Thyroid gland (tissue), 4 donors: ENCODE measurements at regions not wholly inside any gene's neighbourhood (a gene's known extent, or its start where the extent isn't known, plus 50 kb on each side); places are given as distances from the start of the nearest gene placed in this dataset.

ENCODE experiments used
- CTCF ChIP-seq, 6 experiments: fragments of 200-600 bp in 3 of 6; fragments of 450-650 bp in 3 of 6; sonication (generic) in 3 of 6; IDR thresholded peaks; one replicate each; pipeline ENCODE4 v1.5.1; 2016 to 2019; ENCODE audit warnings: antibody characterized with exemption in 6 of 6, mild to moderate bottlenecking in 2 of 6, inconsistent platforms in 1 of 6, moderate library complexity in 1 of 6
- POLR2A ChIP-seq, 2 donors: fragments of 450-650 bp; IDR thresholded peaks; one replicate each; pipeline ENCODE4 v1.6.1; 2017; ENCODE audit warnings: antibody characterized with exemption in 2 of 2, mild to moderate bottlenecking in 2 of 2, moderate library complexity in 1 of 2

DNA sequence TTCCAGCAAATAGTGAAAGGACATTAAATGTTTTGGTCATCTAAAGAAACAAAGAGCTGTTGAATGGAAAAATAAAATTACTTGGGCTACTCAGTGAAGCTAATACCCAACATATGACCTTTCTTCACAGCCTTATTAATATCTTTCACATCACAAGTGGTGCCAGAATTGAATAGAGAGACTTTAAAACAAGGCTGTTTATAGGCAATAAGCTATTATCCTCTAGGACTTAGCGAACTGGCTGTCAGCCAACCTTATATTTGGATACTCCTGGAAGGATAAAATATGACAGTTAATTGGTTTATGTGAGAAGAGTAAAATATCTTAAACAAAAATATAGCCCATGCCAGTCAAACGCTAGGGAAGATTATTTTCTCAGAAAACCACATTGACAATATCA is 225.5 kb upstream of the BLID start:
- TF ChIP-seq CTCF (IDR thresholded peaks at IDR 0.05) (no peak), POLR2A (IDR thresholded peaks at IDR 0.05) (no peak)
